Fibroblast of gingiva (primary cell): ENCODE measurements at regions not wholly inside any gene's neighbourhood (a gene's known extent, or its start where the extent isn't known, plus 50 kb on each side); places are given as distances from the start of the nearest gene placed in this dataset.

ENCODE experiments used
- DNase-seq: peaks from one replicate; pipeline ENCODE4 v3.0.0-alpha.2; 2011; ENCODE audit warnings: low read depth

DNA sequence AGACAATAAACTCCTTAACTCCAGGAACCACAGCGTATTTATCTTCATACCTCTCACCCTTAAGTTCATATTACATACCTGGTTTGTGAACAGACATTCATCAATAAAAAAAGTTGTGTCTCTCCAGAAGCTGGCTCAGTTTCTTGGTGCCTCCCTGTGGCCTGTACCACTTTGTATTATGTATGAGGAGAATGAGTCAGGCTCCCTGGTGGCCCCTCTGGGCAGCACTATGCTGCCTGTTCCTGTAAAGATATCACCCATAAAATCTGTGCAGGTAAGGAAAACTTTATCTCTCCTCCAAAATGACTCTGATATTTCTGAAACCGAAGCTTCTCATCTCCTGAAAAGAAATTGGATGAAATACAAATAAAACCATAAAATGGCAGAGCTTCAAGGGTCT, 198.4 kb upstream of the NT5C1B start:
- no peak for DNase-seq

DNA sequence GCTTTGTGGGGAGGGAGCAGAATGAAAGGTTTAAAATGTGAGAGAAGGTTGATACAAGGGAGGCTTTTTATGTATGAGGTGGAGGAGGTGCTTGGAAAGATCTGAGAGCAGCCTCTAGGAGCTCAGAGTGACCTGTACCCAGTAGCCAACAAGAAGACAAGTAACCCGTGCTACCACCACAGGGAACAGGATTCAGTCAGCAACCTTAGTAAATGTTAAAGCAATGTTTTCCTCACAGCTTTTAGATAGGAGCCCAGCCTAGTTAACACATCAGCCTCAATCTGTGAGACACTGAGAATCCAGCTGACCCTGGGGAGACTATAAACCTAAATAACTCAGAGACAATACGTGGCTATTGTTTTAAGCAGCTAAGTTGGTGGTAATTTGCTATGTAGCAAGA, 194.9 kb upstream of the NT5C1B start:
- DNase-seq: no peak

DNA sequence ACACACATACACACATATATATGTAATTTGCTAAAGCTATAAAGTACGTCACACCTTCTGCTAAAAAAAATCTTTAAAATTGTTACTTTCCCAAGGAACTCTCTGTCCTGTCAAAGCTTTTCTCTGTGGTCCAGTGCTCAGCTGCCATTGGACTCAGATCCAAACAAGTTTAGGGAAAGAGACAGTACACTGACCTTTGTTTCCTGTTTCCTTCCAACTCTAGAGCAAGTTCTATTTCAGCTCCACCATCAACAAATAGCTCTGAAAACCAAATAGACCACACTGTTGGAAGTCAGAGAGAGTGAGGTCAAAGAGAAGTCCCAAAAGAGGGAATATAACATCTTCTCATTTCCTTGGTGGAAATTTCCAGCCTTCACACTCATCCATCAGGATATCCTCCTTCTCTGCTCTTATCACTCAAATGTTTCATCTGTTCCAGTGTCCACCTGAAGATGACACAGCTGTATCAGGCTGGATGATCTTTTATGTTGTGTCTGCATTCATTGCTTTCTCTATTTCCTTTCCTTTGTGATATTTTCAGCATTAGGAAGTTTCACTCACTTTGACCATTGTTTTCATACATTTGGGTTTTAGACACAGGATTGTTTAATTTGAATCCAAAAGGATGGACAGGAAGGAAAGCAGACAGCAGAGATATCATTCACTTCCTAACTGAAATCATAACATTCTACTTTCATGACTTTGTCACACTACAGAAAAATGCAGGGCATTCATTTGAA, 192.3 kb upstream of the NT5C1B start:
- no peak for DNase-seq

DNA sequence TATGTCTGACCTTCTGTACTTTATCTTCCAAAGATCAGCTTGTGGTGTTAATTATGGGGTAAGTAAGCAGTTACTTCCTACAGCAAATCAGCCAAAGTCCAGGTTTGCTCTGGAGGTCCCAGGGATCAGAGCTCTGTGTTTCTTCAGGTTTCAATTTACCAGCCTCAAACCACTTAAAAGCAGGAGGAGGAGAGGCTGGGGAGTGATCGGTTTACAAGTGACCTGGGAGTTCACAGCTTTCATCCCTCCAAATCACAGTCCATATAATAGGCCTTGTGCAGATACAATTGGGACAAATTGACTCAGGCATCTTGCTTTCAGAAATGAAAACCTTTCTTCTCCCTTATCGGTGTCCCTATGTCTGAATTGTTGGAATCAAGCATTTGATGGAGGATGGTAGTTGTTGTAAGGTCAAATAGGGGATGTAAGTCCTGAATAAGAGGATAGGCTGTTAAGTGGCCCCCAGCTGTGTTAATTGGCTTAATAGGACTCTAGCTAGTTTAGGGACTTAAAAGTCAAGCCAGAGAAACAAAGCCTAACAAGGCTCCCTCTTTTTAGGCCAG, 188.0 kb upstream of the NT5C1B start:
- no peak for DNase-seq

DNA sequence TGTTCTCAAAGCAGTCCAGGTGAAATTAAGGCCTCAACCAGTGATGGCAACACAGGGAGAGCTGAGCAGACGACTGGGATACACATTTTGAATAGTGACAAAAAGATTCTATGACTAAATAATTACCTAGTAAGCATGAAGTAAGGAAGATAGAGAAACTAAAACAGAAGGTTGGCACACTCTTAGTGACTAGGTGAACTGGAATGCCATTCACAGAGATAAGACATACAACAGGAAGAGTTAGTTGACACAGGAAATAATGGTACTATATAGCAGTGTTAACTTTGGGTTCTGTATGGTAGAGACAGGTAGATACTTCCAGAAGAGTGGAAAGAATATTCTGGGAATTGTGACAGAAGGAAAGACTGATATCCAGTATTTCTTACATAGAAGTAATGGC, 181.8 kb upstream of the NT5C1B start:
- DNase-seq: no peak

DNA sequence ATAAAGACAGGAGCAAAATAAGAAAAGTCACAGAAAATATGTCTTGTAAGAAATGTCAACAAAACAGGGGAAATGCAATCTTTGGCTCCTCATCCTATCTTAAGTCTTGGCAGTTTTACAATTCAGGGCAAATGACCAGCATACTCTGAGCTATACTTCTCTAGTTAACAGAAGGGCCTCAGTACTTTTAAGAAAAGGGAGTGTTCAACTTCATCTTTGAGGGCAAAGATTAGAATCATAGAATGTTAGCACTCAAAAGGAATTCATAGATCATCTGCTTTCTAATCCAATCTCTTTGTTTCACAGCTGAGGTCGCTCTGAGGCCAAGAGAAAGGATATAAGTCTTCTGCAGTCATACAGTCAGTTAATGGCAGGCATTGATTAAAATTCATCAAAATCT, 174.0 kb upstream of the NT5C1B start:
- DNase-seq: peak; percentile 24

DNA sequence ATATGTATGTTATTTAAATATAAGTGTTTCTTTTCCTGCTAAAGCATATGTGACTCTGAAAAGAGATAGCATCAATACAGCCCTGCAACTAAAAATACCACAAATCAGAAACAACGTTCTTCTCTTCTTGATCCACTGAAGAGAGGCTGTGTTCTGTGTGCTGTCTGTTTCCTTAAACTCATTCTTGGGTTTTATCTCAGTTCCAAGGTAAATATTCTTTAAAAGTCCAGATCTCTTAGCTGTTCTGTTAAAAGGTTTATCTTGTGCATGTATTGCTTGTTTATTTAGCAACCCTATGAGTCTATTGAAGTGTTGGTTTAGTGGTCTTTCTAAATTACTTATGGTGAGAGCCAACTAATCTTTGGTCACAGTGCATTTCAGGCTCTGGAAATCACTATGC, 173.3 kb upstream of the NT5C1B start:
- DNase-seq: no peak

DNA sequence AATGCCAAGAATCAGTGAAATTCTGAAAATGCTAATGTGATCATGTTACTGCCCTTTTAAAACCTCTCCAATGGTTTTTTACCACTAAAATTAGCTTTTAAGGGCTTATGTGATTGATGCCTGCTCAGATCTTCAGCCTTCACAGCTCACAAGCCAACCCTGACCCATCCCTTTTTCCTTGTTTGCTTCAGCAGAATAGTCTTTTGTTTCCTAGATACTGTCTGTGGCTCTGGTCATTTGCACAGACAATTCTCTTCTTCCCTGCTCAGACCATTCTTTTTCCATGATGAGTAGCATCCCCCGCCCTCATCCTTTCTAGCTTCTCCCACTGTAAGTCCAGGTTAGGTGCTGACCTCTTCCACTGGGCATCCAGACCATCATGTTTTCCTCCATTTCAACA, 164.9 kb upstream of the NT5C1B start:
- no peak for DNase-seq

DNA sequence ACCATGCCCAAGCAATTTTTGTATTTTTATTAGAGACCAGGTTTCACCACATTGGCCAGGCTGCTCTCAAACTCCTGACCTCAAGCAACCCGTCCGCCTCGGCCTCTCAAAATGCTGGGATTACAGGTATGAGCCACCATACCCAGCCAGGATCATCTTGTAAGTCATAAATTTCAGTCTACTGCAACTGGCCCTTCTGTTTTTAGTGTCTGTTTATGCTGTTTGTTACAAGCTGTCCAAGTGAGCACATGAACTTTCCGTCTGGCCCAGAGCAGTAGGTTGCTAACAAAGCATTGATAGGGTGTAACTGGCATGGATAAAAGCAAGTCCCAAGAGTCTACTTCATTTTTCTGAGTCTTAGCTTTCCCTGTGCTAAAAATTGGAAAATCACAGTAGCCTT, 164.4 kb upstream of the NT5C1B start:
- no peak for DNase-seq

DNA sequence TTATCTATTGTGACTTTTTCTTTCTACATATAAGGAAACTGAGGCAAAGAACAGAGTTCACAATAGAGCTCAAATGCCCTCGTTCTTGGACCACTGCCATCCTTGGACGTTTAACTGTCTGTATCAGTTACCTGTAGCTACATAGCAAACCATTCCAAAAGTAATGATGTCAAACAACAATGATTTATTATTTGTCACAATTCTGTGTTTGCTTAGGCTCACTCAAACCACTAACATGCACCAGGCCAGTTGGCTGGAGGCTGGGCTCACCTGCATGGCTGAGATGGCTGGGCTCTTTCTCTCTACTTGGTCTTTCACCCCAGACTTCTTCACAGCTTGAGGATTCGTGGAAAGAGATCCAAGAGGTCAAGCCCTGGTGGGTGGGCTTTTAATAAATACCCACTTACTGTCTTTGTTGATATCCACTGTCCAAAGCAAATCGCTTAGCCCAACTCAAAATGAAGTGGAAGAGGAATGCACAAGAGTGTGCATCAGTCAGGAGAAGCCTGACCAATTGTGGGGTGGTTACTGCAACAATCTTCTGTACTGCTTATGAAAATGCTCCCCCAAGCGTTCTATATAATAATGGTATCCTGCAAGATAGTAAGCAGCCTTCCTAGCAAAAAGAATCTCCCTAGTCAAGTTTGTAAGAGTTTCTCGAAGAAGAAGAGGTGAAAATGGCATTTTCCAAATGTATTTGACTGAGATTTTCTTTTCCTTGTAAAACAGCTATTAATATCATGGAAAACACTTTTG, 163.5 kb upstream of the NT5C1B start:
- DNase-seq: no peak

DNA sequence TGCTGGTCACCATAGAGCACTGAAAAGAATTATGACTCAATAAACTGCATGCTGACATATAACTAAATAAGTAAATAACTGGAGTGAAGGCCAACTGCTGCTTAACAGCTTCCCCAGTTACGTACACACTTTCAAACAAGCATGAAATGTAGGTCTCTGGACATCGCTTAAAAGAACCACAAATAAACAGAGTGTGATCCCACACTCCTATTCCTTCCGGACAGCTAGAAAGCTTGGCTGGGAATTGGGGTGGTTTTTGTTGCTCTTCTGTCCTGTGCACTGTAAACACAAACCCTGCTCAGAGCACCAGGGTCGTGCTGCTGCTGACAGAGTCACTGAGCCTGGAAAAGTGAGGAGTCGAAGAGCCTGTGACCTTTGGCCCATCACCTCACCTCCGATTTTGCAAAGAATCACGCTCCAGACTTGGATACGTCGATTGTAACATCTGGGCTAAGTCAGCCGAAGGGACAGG, 162.7 kb upstream of the NT5C1B start:
- DNase-seq: peak; percentile 73

DNA sequence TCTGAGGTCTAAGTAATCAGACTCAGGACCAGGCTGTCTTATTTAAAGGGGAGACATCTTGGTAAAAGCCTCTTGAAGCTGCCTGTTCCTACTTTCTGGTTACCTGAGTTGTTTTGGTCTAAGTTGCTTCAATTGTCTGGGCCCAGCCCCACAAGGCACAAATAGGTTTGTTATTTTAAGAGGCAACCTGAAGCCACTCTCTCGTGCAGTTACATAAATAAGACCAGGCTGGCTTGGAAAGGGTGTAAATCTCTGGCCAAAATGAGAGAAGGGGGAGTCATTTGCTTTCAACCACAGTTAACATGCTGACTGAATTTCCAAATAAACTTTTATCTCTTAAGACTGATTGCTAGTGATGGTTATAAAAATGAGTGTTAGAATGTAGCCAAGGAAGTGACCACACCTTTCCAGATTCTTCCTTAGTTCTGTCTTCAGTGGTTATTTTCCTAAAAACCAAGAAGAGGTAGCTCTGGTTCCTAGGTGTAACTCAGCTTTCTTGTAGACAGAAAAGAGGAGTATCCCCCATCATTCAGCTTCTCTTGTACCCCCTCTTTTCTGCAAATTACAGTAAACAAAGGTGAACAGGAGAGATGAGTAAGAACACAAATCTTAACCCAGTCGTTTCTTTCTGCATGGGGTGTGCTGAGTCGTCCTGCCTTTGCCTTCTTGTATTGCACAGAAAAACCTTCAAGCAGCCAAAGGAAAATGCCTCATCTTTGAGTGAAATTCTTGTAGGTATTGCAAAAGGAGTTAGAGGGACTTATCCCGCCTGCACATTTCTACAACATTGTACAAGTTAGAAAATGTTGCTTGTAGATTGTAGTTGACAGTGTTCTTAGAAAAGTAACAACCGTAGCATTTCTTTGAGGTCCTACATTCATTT, 161.5 kb upstream of the NT5C1B start:
- DNase-seq: peak; percentile 69

DNA sequence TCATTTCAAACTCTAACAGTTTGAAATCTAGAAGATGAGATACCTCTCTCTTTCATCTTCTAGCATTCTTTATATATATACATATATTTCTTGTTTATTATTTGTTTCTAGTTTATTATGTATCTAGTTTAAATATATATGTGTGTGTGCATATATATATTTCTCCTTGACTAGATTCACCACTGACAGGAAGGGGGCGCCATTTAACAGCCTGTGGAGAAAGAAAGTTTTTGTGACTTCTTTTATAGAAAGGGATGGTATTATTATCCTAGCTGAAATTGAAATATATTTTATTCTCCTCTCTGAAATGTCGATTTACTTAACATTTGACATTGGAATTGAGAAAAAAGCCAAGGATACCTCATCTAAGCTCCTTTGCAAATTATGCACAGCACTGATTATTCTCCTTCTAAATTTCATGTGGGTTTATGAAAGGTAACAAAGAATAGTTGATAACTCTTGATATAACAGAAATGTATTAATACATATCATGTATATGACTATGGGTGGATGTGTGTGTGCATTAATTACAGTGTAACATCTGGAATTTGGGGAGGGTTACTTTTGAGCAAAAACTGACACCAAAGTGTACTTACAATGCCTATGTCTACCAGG, 160.7 kb upstream of the NT5C1B start:
- DNase-seq: peak; percentile 52

DNA sequence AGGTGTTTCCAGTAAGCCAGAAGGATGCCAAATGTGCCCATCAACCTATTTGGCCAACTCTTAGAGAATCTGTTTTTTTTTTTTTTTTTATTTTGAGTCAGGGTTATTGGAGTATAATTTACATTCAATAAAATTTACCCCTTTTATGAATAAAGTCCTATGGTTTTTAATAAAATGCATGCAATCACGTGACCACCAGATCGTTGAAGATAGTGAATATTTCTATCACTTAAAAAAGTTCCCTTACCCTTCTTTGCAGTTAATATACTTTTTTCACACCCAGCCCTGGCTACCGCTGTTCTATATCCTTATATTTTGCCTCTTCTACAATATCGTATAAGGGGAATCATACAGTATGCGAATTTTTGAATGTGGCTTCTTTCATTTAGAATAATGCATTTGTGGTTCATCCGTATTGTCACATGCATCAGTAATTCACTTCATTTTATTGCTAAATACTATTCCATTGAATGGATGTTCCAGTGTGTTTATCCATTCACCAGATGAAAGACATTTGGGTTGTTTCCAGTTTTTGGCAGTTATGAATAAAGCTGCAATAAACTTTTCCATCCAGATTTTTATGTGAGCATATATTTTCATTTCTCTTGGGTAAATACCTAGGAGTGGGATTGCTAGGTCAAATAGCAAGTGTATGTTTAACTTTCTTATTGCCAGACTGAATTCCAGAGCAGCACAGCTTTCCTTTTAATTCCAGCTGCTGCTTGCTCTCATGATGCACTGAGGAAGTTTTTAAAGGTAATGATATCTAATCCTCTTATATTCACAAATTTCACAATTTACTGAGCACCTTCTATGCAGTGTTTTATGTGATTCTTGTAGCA, 156.3 kb upstream of the NT5C1B start:
- DNase-seq: no peak

DNA sequence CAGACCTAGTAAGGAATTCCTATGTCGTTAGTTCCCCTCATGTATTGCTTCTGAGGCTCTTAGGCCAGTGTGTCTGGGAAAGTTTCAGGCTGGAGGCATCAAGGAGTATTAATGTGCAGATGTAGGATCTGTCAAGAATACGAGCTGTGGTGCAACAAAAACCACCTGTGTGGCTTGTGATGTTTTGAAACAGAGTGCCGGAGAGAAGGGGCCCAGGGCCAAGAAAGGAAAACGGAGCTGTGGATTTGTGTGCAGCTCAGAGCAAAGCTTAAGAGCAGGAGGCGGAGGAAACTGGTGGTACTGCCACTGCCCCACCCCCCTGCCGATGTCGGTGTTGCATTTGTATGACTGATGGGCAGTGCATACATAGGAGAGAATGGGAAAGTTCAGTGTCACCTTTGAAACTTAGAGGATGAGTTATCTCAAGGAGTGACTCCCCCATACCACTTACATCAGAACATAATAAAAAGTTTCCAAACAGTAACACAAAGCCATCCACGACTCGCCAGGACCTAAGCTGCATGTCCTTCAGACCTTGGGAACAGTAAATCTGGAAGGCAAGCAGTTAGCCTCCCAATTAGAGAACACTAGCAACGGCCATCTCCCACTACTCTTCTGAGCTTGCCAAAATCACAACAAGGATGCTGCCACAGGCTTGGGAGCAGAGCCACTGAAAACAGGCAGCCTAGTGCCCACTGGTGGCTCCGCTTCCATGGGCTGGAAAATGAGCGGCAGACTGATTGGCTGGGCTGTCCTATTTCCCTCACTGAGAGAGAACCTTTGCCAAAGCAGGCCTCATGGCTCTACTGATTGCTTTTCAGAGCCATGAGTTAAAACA, 152.7 kb upstream of the NT5C1B start:
- DNase-seq: peak; percentile 39

DNA sequence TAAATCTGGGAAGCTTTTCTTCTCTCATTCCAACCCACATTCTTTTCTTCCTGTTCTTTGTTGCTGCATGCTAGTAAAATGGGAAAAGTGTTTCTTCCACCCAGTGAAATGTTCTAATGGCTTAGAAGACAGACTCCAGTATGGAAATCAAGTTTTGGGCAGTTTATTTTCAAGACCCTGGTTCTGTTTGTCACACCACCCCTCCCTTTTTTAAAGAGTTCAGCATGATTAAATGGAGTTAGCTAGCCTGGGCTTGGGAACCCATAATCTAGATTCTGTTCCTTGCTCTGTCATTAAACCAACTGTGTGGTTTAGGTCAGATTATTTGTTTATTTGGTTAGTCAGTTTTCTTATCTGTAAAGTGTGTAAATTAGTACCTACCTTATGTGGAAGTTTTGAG, 151.8 kb upstream of the NT5C1B start:
- no peak for DNase-seq

DNA sequence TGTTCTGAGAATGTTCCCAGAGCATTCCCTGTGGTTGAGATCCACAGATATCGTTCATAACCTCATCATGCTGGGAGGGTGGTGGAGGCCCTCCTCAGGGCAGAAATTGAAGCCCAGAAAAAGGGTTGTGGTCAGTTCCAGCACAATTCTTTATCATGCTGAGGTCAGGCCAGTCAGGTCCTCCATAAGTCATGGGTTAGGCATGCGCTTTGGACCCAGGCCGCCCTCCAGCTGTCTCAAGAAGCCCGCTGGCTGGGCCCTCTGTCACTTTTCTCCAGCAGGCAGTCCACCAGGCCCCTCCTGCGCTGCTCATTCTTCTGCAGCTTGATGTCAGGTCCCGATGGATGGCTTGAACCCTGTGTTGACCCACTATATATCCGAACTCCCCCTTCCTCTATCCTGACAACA, 151.1 kb upstream of the NT5C1B start:
- DNase-seq: no peak

DNA sequence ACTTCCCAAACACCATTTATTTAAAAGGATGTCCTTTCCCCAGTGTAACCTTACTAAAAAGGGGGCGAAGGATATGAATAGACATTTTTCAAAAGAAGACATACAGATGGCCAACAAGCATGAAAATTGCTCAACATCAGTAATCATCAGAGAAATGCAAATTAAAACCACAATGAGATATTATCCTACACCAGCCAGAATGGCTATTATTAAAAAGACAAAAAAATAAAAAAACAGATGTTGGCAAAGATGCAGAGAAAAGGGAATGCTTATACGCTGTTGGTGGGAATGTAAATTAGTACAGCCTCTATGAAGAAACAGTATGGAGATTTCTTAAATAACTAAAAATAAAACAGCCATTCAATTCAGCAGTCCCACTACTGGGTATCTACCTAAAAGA, 142.3 kb upstream of the NT5C1B start:
- peak; percentile 62 for DNase-seq

DNA sequence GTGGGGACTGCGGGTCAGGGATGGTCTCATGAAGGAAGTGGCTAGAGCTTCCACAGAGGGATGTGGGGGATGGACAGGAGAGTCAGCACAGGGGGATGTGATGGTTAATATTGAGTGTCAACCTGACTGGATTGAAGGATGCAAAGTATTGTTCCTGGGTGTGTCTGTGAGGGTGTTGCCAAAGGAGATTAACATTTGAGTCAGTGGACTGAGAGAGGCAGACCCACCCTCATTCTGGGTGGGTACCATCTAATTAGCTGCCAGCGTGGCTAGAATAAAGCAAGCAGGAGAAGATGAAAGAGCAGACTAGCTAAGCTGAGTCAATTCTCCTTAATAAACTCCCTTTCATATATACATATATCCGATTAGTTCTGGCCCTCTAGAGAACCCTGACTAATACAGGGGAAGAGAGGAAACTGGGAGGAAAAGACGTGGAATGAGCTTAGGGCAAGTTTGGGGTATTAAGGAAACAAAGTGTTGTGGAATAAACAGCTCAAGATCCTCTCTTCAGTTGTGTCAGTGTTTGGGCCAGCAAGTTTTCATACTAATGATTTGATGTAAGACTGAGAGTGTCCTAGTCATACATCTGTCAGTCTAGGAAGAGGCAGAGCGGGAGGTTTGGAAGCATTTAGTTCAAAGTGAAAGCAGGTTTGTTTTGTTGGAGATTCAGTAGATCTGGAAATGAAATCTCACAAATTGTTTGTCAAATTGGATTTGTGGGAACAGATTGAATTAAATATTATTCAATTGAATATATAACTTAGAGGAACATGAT, 135.2 kb upstream of the NT5C1B start:
- DNase-seq: no peak
